Dedifferentiated amniotic fluid mesenchymal stem cell (primary cell): ENCODE measurements at regions not wholly inside any gene's neighbourhood (a gene's known extent, or its start where the extent isn't known, plus 50 kb on each side); places are given as distances from the start of the nearest gene placed in this dataset.

Experiments
- DNase-seq: peaks from one replicate; pipeline ENCODE4 v3.0.0-alpha.2; 2016; ENCODE audit errors: extremely low spot score

DNA sequence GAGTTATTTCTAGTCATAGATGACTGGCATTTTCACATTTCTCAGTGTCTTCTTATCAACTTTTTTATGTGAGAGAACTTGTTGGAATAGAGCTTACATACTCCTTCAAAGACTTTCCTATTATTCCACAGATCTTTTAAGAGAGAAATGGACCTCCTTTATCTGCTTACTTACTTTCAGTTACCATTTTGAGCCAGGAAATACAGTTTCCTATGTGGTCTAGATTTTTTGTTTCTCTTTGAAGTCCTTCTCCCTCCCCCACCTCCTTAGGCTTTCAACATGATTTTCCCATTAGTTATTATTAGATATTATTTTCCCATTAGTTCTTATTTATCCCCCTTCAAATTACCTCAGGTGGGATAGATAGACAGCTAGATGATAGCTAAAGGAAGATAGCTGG is 289.1 kb upstream of the ITGA1 start:
- DNase-seq, result no peak

- DNase-seq, result no peak
Observed at GRCh38 chr5:52502460-52502999, 285.2 kb upstream of the ITGA1 start.

- DNase-seq, result no peak
Observed at GRCh38 chr5:52504584-52505240, 283.0 kb upstream of the ITGA1 start.

- DNase-seq, result no peak
Observed at GRCh38 chr5:52517667-52518066, 270.0 kb upstream of the ITGA1 start.

- no peak for DNase-seq
Observed at GRCh38 chr5:52520171-52520570, 267.5 kb upstream of the ITGA1 start.

- no peak for DNase-seq
Observed at GRCh38 chr5:52521236-52521635, 266.5 kb upstream of the ITGA1 start.

DNA sequence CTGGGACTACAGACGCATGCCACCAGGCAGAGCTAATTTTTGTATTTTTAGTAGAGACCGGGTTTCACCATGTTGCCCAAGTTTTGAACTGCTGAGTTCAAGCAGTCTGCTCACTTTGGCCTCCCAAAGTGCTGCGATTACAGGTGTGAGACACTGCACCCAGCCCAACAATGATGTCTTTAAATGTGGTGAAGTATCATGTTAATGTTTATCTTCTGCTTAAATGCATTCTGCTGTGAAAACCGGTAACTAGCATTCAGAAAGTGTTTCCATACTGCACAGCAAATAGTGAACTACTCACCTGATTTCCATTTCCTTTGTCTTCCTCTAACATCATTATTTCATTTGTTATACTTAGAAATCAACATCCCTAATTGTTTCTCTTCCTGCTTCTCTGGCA is 264.0 kb upstream of the ITGA1 start:
- DNase-seq, result no peak

- no peak for DNase-seq
Observed at GRCh38 chr5:52531105-52531504, 256.6 kb upstream of the ITGA1 start.

DNA sequence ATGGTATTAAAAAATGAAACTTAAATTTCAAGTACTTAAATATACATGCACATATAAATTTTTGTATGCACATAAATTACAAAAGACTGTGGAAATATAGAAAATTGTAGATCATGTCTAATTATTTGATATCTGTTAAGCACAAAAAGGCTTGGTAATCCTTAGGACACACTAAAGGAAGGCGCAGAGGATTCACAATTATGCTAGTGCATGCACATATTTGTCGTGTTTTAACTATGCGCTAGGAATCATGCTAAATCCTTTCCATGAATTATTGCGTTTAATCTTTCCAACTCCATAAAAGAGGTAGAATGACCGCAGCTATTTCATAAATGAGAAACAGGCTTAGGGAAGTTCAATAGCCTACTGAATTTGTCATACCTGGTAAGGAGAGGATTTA is 244.1 kb upstream of the ITGA1 start:
- no peak for DNase-seq

DNA sequence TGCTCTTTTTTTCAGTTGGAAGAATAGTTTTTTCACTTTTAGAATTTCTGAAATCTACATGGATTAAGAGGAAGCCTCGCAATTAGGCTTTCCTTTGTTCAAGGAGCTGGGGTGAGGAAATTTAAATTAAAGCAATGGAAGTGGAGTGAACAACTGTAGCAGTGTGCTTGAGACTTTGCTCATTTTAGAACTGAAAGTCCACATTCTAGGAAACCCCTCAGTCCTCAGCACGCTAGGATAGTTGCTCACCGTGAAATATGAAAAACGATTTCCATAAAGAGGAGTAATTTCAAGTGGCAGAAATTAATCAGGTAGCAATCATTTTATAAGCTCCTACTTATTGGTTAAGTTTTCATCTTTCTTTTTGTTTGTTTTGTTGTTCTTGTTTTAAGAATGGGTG is 243.0 kb upstream of the ITGA1 start:
- no peak for DNase-seq

- no peak for DNase-seq
Observed at GRCh38 chr5:52554293-52554692, 233.4 kb upstream of the ITGA1 start.

- no peak for DNase-seq
Observed at GRCh38 chr5:52560366-52560765, 227.3 kb upstream of the ITGA1 start.

DNA sequence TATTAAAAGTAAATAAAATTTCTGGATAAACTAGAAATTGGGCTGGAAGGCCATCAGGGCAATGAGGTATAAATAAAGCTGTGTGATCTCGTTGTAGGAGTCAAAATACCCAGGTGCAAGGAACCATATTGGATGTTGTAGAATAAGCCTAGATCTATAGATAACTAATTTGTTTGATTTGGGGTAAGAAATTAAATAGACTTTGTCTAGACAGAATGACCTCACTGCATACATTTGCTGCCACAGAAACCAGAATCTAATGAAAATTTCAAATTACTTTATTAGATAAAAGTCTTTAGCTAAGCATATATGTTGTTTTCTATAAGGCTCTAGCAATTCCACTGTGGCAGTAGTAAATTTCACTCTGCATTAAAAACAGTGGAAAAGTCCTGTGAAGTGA is 225.2 kb upstream of the ITGA1 start:
- no peak for DNase-seq

DNA sequence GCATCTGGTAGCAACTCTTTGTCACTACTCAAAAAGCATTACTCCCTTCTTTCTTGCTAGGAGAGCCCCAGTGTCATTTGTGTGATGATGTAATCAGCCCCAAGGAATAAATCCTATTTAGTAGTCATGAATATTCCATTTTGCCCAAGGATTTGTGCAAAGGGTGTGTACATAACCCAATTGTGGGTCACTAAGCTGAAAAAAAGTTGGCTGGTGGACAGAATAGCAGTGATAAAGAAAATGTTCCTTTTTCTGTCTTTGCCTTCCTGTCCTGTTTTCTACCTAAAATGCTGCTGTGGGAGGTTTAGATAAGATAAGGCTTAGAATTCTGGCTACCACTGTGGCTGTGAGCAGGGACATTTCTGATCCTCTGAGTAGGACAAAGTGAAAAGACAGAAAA is 223.1 kb upstream of the ITGA1 start:
- DNase-seq, result no peak

DNA sequence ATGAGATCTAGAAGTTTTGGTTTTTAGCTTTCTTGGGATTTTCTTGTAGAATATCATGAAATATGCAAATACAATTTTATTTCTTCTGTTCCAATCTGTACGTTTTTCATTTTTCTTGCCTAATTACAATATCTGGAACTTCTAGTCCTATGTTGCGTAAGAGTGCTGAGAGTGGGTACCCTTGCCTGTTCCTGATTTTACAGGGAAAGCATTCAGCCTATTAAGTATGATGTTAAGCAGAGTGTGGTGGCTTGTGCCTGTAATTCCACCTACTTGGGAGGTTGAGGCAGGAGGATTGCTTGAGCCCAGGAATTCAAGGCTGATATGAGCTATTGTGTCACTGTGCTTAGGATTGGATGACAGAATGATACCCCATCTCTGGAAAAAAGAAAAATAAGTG is 210.2 kb upstream of the ITGA1 start:
- no peak for DNase-seq

DNA sequence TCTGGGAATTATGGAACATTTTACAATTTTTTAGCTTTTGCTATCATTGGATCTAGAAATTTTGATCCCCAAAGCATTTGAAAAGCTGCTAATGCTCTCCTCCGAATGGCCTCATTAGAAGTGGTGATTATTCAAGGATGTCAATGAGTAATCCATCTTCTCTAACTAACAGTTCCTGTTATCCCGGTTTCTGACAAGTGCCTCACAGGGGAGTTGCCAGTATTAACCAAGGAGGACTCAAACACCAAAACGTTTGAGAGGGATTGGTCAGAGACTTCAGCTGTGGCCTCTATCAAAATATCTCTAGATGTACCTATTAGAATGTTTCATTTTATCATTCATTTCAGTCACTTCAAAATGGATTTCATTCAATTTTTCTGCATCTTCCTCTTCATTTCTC is 208.3 kb upstream of the ITGA1 start:
- no peak for DNase-seq

DNA sequence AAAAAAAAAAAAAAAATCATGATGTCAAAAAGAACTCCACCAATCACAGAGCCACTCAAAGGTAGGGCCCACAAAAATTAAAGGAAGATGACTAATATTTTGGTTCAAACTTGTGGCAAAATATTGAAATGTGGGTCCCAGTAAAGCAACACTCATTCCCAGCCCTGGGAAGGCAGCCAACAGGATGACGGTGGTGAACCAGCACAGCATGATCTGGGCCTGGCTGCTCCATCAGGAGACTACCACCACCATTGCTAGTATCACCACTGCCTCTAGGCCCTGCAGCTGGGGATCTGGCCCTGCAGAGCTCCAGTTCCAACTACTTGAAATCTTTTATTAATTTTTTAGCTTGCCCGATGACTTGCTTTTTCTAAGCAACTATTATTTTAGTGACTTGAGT is 206.8 kb upstream of the ITGA1 start:
- no peak for DNase-seq

DNA sequence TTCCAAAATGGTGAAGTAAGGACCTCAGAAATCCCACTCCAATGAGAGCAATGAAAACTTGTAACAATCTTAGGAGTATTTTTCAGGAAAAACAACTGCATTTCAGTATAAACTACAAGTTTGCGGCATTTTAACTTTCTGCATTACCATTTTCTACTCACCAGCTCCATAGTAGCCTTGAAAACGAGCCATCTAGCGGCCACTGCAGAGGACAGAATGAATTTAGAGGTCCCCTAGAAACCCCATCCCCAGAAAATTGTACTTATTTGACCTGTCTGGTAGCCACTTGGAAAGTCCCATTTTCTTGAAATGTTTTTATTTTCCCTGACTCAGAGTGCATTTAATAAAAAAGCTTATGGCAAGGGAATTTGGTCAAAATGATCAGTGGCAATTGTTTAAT is 205.4 kb upstream of the ITGA1 start:
- DNase-seq, result no peak

DNA sequence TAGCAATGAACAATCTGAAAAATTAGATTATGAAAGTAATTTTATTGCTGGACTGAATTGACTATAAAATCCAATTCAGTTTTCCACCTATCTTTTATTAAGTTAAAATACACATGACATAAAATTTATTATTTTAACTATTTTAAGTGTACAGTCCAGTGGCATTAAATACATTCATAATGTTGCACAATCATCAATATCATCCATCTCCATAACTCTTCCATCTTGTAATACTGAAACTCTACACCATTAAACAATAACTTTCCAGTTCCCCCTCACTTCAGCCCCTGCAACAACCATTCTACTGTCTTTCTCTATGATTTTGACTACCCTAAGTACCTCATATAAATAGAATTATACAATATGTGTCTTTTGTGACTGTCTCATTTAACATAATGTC is 200.6 kb upstream of the ITGA1 start:
- no peak for DNase-seq

DNA sequence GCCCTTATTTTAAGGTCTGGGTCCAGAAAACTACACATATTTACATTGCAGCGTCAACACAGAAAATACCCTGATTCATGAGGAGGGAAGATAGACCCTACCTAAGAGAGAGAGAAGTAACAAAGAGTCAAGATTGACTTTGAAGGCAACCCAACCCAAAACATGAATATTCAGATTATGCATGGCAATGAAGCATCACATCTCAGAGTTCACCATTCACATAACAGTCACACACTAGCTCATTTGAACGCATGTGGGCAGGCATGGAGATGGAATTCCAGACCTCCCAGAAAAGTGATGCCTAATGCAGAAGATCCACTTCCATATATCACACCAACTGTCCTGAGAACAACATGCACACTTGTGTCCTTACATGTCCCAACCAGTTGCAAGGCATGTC is 190.1 kb upstream of the ITGA1 start:
- no peak for DNase-seq

DNA sequence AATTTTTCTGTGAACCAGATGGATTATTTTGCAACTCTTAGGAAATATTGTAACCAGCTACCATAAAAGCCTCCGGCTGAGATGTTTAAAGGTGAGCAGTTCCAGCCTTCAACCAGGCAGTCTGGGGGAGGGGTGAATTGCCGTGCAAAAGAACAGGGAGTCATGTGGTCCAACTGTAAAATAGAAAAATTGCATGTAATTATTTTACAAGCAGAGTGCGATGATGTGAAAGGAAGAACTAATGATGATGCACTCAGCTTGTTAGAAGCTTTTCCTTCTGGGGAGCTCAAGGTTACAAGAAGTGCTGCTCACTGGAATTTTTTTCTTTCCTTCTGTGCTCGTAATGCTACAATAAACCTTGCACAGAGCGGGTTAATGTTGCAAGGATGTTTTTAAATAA is 188.7 kb upstream of the ITGA1 start:
- no peak for DNase-seq

- DNase-seq, result no peak
Observed at GRCh38 chr5:52603778-52604554, 183.8 kb upstream of the ITGA1 start.
